NB4 (cell line): ENCODE measurements at regions not wholly inside any gene's neighbourhood (a gene's known extent, or its start where the extent isn't known, plus 50 kb on each side); places are given as distances from the start of the nearest gene placed in this dataset.

ENCODE experiments used
- DNase-seq: peaks from one replicate; pipeline ENCODE4 v3.0.0; 2010; ENCODE audit warnings: low read depth
- H3K4me3 ChIP-seq: one replicate; pipeline ENCODE4 v1.5.1; 2011; ENCODE audit warnings: mild to moderate bottlenecking, low read depth, low read length, moderate library complexity
- CTCF ChIP-seq: IDR thresholded peaks from one replicate; pipeline ENCODE4 v1.5.1; 2012; ENCODE audit warnings: low read depth, low read length
- MYC ChIP-seq: IDR thresholded peaks from 2 replicates; pipeline ENCODE4 v1.6.1; 2011; ENCODE audit warnings: low read depth, low read length
- POLR2A ChIP-seq: IDR thresholded peaks from 2 replicates; pipeline ENCODE4 v1.6.1; 2011; ENCODE audit warnings: mild to moderate bottlenecking; ENCODE audit not compliant: insufficient read length; ENCODE audit errors: extremely low read depth
- TF ChIP-seq, protein P1 (sequence below): IDR thresholded peaks from 2 replicates; pipeline ENCODE4 v1.6.1; 2011; ENCODE audit warnings: low read depth, low read length

GRCh38 chr3:10637342-10637741 is 132.0 kb upstream of the ATP2B2 start:
- H3K4me3 ChIP-seq, result no peak overlapping the region
- TF ChIP-seq POLR2A (no peak), CTCF (no peak), MYC (no peak)
- TF ChIP-seq, protein P1, sequence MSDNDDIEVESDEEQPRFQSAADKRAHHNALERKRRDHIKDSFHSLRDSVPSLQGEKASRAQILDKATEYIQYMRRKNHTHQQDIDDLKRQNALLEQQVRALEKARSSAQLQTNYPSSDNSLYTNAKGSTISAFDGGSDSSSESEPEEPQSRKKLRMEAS, result no peak
- no peak for DNase-seq

DNA sequence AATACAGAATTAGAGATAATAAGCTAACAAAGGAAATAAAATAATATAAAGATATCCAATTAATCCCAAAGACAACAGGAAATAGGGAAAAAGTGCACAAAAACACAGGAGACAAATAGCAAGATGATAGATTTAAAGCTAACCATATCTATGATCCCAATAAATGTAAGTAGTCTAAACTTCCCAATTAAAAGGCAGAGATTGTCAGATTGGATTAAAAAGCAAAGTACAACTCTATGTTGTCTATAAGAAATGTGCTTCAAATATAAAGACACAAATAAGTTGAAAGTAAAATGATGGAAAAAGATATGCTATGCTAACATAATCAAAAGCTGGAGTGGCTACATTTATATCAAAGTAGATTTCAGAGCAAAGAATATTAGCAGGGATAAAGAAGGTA is 133.1 kb upstream of the ATP2B2 start:
- no peak for DNase-seq
- TF ChIP-seq CTCF (no peak), MYC (no peak), POLR2A (no peak)
- TF ChIP-seq, protein P1, result no peak
- no peak overlapping the region for H3K4me3 ChIP-seq

DNA sequence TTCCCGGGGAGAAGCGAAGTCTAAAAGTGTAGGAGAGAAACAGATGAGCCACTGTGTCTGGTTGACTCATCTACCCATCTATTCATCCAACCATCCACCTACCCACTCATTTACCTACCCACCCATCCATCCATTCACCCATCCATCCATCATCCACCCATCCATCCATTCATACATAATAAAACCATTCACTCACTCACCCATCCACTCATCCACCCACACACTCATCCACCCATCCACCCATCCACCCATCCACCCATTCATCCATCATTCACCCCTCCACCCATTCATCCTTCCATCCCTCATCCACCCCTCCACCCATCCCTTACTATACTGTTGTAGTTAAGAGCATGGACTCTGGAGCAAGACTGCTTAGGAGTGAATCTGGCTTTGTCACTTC is 136.4 kb upstream of the ATP2B2 start:
- TF ChIP-seq, protein P1, result no peak
- no peak overlapping the region for H3K4me3 ChIP-seq

DNA sequence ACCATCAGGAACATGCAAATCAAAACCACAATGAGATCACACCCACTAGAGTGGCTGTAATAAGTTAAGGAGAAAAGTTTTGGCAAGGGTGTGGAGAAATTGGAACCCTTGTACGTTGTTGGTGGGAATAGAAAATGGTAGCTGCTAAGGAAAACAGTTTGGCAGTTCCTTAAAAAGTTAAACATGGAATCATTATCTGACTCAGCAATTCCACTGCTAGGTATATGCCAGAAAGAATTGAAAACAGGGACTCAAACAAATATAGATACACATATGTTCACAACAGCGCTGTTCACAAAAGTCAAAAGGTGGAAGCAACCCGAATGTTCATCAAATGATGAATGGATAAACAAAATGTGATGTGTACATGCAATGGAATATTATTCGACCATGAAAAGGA is 138.8 kb upstream of the ATP2B2 start:
- DNase-seq, result no peak
- no peak overlapping the region for H3K4me3 ChIP-seq
- no peak for TF ChIP-seq CTCF
- no peak for TF ChIP-seq POLR2A

More for the DNA sequence above, 136.4 kb upstream of the ATP2B2 start:
- no peak for DNase-seq

DNA sequence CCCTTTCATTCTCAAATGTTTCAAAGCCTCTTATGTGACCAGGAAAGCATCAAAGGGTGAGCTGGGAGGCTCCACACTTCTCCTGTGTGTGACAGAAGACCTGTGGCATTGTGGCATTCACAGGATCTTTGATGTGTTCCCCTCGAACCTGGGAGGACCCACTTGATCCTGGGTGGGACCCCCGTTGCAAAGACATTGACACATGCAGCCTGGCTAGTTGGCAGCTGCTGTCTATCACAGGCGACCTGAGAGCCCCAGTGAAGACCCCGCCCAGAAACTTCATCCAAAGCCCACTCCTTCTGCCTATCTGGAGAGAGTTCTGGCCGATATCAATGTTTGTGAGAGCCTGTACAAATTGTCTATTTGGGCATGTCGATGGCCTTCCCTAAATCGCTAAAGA is 140.4 kb upstream of the ATP2B2 start:
- TF ChIP-seq POLR2A (no peak), CTCF (no peak), MYC (no peak)
- TF ChIP-seq, protein P1, result no peak
- no peak overlapping the region for H3K4me3 ChIP-seq
- DNase-seq, result no peak

DNA sequence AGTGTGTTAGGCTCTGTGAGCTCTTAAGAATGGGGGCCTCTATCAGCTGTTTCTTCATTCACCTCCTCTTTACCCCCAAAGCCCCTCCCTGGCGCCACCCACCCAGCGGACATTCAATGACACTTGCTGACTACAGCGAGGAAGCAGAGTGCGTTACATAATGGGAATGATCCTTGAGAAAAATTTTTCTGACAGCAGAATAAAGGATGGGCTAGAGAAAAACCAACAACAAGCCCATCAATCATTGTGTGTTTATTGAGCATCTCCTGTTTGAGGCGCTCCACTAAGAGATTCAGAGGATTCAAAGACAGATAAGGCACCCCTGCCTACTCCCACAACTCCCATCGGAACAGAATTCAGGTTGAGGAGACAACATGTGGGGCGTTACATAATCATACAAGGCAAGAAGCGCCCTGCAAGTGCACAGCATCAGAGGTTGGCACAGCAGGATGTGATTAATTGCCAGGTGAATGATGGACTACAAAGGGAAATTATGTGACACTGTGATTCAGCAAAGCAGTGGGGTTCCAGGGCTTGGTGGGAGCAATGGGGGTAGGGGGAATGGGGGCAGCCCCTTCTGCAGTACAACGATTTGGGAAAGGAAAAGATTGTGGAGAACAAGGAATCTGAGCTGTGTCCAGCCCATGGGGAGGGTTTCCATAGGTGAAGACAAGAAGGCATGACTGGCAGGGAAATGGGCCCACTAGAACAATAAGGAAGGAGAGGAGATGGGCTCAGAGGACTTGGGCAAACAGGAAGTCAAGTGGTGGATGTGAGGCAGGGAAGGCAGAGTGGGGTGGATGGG is 141.3 kb upstream of the ATP2B2 start:
- no peak overlapping the region for H3K4me3 ChIP-seq
- TF ChIP-seq CTCF (no peak), POLR2A (no peak), MYC (no peak)
- TF ChIP-seq, protein P1, result no peak
- DNase-seq, result no peak
